ENCODE measurements at regions not wholly inside any gene's neighbourhood (a gene's known extent, or its start where the extent isn't known, plus 50 kb on each side); places are given as distances from the start of the nearest gene placed in this dataset.
A peak's percentile ranks its signal among the peaks of the same experiment; 100 is the strongest.
"Not testable (repeated sequence)": the region's sequence is repeated elsewhere in the genome, so short reads cannot be mapped to it uniquely, and the experiment has no call there.

DNA sequence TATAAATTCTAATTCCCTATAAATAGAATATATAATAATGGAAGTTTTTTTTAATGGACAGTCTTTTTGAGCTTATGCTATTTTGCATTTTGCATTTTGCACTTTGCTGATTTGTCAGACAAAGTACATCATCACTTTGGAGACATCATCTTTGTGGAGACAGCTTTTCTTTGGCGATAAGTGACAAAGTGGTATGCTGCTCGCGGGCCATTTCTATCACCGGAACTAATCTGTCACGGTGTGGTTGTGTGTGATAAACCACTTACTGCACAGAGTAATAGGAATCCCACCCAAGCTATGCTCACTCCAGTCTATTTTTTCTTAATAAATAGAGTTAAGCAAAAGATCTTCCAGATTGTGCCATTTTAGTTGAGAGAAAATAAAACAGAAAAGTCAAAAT is 133.1 kb downstream of the MACIR start:
- no peak for DNase-seq (ENCODE audit: low read depth)
- no peak for TF ChIP-seq CTCF (conservative IDR thresholded peaks at IDR 0.05; ENCODE audit: low read length)
- H3K4me3 ChIP-seq (ENCODE audit: low read length), result no peak overlapping the region

- H3K4me3 ChIP-seq (ENCODE audit: low read length), result no peak overlapping the region
- no peak for DNase-seq (ENCODE audit: low read depth)
- TF ChIP-seq CTCF (conservative IDR thresholded peaks at IDR 0.05; ENCODE audit: low read length), result no peak
These were observed 131.3 kb downstream of the MACIR start for GRCh38 chr5:103389846-103390245.

GRCh38 chr5:103389357-103389756 is 130.8 kb downstream of the MACIR start:
- H3K4me3 ChIP-seq (ENCODE audit: low read length), result no peak overlapping the region
- no peak for DNase-seq (ENCODE audit: low read depth)
- no peak for TF ChIP-seq CTCF (conservative IDR thresholded peaks at IDR 0.05; ENCODE audit: low read length)

DNA sequence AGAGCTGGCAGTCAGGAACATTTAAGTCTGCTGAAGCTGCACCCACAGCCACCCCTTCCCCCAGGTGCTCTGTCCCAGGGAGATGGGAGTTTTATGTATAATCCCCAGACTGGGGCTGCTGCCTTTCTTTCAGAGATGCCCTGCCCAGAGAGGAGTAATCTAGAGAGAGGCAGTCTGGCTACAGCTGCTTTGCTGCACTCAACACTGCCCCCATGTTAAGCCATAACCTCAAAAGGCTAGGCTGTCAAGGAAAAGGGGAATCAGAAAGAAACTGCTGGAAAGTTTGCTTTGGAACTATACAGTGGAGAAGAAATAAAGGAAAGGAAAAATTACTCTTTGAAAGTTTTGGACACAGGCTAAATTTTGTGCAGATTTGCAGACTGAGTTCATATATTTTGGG is 127.2 kb downstream of the MACIR start:
- DNase-seq (ENCODE audit: low read depth), result no peak
- no peak overlapping the region for H3K4me3 ChIP-seq (ENCODE audit: low read length)
- TF ChIP-seq CTCF (conservative IDR thresholded peaks at IDR 0.05; ENCODE audit: low read length), result no peak; the same call in 1 of the 2 replicates

DNA sequence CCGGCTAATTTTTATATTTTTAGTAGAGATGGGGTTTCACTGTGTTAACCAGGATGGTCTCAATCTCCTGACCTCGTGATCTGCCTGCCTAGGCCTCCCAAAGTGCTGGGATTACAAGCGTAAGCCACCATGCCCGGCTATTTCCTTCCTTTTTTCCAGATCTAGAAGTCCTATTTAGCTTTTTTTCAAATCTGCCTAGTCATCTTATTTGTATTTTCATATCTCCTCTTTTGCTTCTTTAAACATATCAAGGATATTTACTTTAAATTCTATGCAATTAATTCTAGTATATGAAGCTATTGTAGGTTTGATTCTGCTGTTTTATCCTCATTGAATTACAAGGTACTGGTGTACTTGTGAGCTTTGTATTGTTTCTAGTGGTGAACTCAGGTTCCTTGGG is 119.1 kb downstream of the MACIR start:
- H3K4me3 ChIP-seq (ENCODE audit: low read length); DNase-seq (ENCODE audit: low read depth): not testable (repeated sequence)

DNA sequence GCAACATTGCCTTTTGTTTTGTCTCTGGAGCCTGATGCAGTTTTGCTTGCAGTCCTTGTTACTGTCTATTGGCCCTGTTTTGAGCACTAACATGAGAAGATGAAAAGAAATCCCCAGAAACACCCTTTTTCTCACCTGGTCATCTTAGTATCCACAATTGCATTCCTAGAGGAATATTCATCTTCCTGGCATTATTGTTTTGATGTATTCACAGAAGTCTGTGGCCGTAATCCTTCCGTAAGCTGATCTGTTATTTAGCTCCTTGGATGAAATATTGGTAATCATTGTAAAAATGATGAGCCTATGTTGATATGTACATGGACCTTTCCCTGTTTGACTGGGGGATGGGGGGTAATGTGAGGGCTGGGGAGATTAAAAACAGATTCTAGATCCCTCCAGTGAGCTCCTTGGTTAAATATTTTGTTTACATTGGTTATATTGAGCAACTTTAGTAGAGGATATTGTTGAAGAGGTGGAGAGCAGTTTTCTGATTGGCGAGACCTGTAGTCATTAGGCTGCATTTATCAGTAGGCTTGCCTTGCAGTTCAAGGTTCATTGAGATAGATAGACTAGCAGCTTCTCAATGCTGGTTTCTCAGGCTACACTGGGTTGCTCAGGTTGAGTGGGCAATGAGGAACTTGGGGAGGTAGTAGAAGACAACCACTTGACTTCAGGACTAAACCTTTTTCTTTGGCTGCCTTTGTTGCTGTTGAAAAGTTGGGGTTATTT is 117.5 kb downstream of the MACIR start:
- TF ChIP-seq CTCF (conservative IDR thresholded peaks at IDR 0.05; ENCODE audit: low read length), result no peak
- no peak for DNase-seq (ENCODE audit: low read depth)
- H3K4me3 ChIP-seq (ENCODE audit: low read length), result no peak overlapping the region

GRCh38 chr5:103375350-103375749 is 116.8 kb downstream of the MACIR start:
- H3K4me3 ChIP-seq (ENCODE audit: low read length), result no peak overlapping the region
- no peak for TF ChIP-seq CTCF (conservative IDR thresholded peaks at IDR 0.05; ENCODE audit: low read length)
- DNase-seq (ENCODE audit: low read depth), result peak; percentile 29
